ENCODE measurements at regions not wholly inside any gene's neighbourhood (a gene's known extent, or its start where the extent isn't known, plus 50 kb on each side); places are given as distances from the start of the nearest gene placed in this dataset.
A peak's percentile ranks its signal among the peaks of the same experiment; 100 is the strongest.

DNA sequence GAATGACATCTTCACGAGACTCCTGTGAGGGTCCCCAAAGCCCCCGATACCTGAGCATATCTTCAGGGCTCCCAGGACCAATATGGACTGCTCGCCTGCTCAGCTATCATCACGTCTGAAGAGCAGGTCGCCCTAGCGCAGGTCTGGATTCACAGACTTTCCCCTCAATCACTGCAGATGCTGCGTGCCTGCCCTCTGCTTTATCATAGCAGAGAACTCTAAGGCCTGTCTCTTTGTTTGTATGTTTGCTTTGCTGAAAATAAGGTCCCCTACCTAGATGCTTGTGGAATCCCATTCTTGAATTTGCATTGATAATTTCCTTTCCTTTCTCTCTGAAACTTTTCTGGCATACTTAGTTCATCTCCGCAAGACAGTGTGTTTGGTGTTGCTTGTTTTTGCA lies 140.3 kb upstream of the NSMCE3 start:
- peak overlapping the region; percentile 22 to 49 (median 34); a peak in 4 of 7 replicates for H3K27ac Mint-ChIP-seq
- no peaks in the 10 kb centered on the region for H3K27me3 Mint-ChIP-seq (ENCODE audit: low read depth)
- H3K9me3 Mint-ChIP-seq = no peaks in the 10 kb centered on the region

More for the DNA sequence above, 140.3 kb upstream of the NSMCE3 start:
- Mint-ChIP-seq H3K4me3 (no peak overlapping the region), H3K36me3 (ENCODE audit: insufficient read depth in 1 of 3, low read depth in 3 of 3) (no peaks in the 10 kb centered on the region; a peak in 1 of 7 replicates), H3K4me1 (peaks cover 11 to 20% of the 10 kb centered on the region in 2 experiments)
- H3K79me1 ChIP-seq (ENCODE audit: insufficient read depth, low read depth, low read length, poor library complexity, severe bottlenecking) = no peaks in the 10 kb centered on the region
- no peak overlapping the region for H2BK15ac ChIP-seq (ENCODE audit: low read depth, low read length)
- H3K18ac ChIP-seq (ENCODE audit: insufficient read length, low read depth, low read length) = no peak overlapping the region
- no peak overlapping the region for H2BK20ac ChIP-seq (ENCODE audit: low read depth, low read length, poor library complexity, severe bottlenecking)
- H2BK120ac ChIP-seq (ENCODE audit: low read depth, low read length, poor library complexity, severe bottlenecking) = no peak overlapping the region
- H3K23me2 ChIP-seq (ENCODE audit: insufficient read length, low read depth, low read length, poor library complexity, severe bottlenecking) = no peaks in the 10 kb centered on the region
- no peak overlapping the region for H4K5ac ChIP-seq (ENCODE audit: insufficient read length, low read depth, low read length)
- no peak overlapping the region for H3K23ac ChIP-seq (ENCODE audit: insufficient read length, low read depth, low read length)
- DNase-seq = no peak
- no peaks in the 10 kb centered on the region; the same call in 1 of the 2 replicates for H3K79me2 ChIP-seq (ENCODE audit: insufficient read depth, low read length)
- no CpG with 5 or more reads among the region's 8 CpGs for WGBS (ENCODE audit: extremely low coverage, insufficient read length, low lambda C conversion rate)
- no peak overlapping the region for H3T11ph ChIP-seq (ENCODE audit: low read length)
- H4K91ac ChIP-seq (ENCODE audit: insufficient read length, low read depth, low read length) = no peak overlapping the region
- H3K4me2 ChIP-seq (ENCODE audit: insufficient read depth, insufficient read length, low read length) = no peak overlapping the region
- no peak overlapping the region for H2AFZ ChIP-seq (ENCODE audit: low read length)
- H3K9ac ChIP-seq (ENCODE audit: extremely low read depth, insufficient read length, low read length) = no peak overlapping the region
- no peaks in the 10 kb centered on the region; the same call in 1 of the 2 replicates for H3K4me1 ChIP-seq (ENCODE audit: insufficient read depth, low read length)
- no peak overlapping the region for H3K56ac ChIP-seq (ENCODE audit: insufficient read length, low read depth, low read length)
- H3K27me3 ChIP-seq (ENCODE audit: insufficient read depth, low read length) = no peaks in the 10 kb centered on the region
- TF ChIP-seq, protein P1, sequence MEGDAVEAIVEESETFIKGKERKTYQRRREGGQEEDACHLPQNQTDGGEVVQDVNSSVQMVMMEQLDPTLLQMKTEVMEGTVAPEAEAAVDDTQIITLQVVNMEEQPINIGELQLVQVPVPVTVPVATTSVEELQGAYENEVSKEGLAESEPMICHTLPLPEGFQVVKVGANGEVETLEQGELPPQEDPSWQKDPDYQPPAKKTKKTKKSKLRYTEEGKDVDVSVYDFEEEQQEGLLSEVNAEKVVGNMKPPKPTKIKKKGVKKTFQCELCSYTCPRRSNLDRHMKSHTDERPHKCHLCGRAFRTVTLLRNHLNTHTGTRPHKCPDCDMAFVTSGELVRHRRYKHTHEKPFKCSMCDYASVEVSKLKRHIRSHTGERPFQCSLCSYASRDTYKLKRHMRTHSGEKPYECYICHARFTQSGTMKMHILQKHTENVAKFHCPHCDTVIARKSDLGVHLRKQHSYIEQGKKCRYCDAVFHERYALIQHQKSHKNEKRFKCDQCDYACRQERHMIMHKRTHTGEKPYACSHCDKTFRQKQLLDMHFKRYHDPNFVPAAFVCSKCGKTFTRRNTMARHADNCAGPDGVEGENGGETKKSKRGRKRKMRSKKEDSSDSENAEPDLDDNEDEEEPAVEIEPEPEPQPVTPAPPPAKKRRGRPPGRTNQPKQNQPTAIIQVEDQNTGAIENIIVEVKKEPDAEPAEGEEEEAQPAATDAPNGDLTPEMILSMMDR (conservative IDR thresholded peaks at IDR 0.05) = no peak
- H3K14ac ChIP-seq (ENCODE audit: insufficient read depth, low read length) = peak overlapping the region; percentile 31; the same call in 1 of the 2 replicates
- no peaks in the 10 kb centered on the region for H3K9me3 ChIP-seq (ENCODE audit: control insufficient read depth, low read depth, low read length)
- H4K8ac ChIP-seq (replicated peaks; ENCODE audit: insufficient read length, low read depth, low read length) = no peak overlapping the region
- no peak overlapping the region for H3K4ac ChIP-seq (ENCODE audit: low read depth, low read length)
- no peak overlapping the region for H2BK12ac ChIP-seq (ENCODE audit: insufficient read length, low read depth, low read length)
- H2AK5ac ChIP-seq (ENCODE audit: insufficient read length, low read length) = no peak overlapping the region
- no peak overlapping the region for H2BK5ac ChIP-seq (ENCODE audit: insufficient read length, low read length)
- no peak overlapping the region for H3K27ac ChIP-seq (ENCODE audit: insufficient read length, low read depth, low read length)
- H4K20me1 ChIP-seq (ENCODE audit: control insufficient read depth, insufficient read depth, insufficient read length) = no peaks in the 10 kb centered on the region

All from H9 (cell line).